Subcutaneous abdominal adipose tissue (tissue), 5 donors: ENCODE measurements at regions not wholly inside any gene's neighbourhood (a gene's known extent, or its start where the extent isn't known, plus 50 kb on each side); places are given as distances from the start of the nearest gene placed in this dataset.

ENCODE experiments used
- H3K27ac ChIP-seq: one replicate; pipeline ENCODE4 v1.7.0; 2013; ENCODE audit warnings: low read depth, mild to moderate bottlenecking, inconsistent platforms, low read length, moderate library complexity
- H3K27me3 ChIP-seq, 5 donors: one replicate each; pipeline ENCODE4 v1.7.0; 2013; ENCODE audit warnings: low read length in 5 of 5, inconsistent platforms in 1 of 5; ENCODE audit not compliant: control insufficient read depth in 5 of 5, insufficient read depth in 4 of 5
- H3K36me3 ChIP-seq, 5 donors: one replicate each; pipeline ENCODE4 v1.7.0; 2013; ENCODE audit warnings: low read length in 5 of 5; ENCODE audit not compliant: control insufficient read depth in 5 of 5, insufficient read depth in 5 of 5
- H3K4me1 ChIP-seq, 5 donors: one replicate each; pipeline ENCODE4 v1.7.0; 2013; ENCODE audit warnings: low read length in 5 of 5, mild to moderate bottlenecking in 3 of 5, moderate library complexity in 1 of 5; ENCODE audit not compliant: control insufficient read depth in 5 of 5, insufficient read depth in 5 of 5
- H3K4me3 ChIP-seq, 5 donors: one replicate each; pipeline ENCODE4 v1.7.0; 2013; ENCODE audit warnings: low read length in 5 of 5, low read depth in 1 of 5
- H3K9ac ChIP-seq, 5 donors: one replicate each; pipeline ENCODE4 v1.7.0; 2013; ENCODE audit warnings: low read length in 5 of 5, mild to moderate bottlenecking in 4 of 5, moderate library complexity in 3 of 5
- H3K9me3 ChIP-seq, 5 donors: one replicate each; pipeline ENCODE4 v1.7.0; 2013; ENCODE audit warnings: low read length in 5 of 5; ENCODE audit not compliant: control insufficient read depth in 5 of 5
- donor health status: healthy.
- donor health status: healthy.
- donor health status: healthy.
- donor health status: healthy.
- donor health status: healthy.

- no peaks in the 10 kb centered on the region for H3K36me3 ChIP-seq
- H3K27me3 ChIP-seq = no peaks in the 10 kb centered on the region
- H3K27ac ChIP-seq = no peak overlapping the region
These were observed 150.5 kb upstream of the TWIST2 start for GRCh38 chr2:238697193-238698071.

GRCh38 chr2:238698072-238698352 is 149.9 kb upstream of the TWIST2 start:
- peaks cover 0 to 25% (median 25%) of the 10 kb centered on the region in 5 donors for H3K4me1 ChIP-seq
- H3K27ac ChIP-seq = no peak overlapping the region
- H3K4me3 ChIP-seq = no peak overlapping the region
- H3K27me3 ChIP-seq = no peaks in the 10 kb centered on the region
- no peaks in the 10 kb centered on the region for H3K36me3 ChIP-seq
- no peaks in the 10 kb centered on the region for H3K9me3 ChIP-seq
- no peak overlapping the region for H3K9ac ChIP-seq

More at GRCh38 chr2:238697193-238698071, 150.5 kb upstream of the TWIST2 start:
- Histone ChIP-seq H3K9me3 (no peaks in the 10 kb centered on the region), H3K9ac (no peak overlapping the region), H3K4me1 (peaks cover 0 to 28% (median 25%) of the 10 kb centered on the region in 5 donors), H3K4me3 (no peak overlapping the region)

- Histone ChIP-seq H3K9ac (no peak overlapping the region), H3K4me1 (peaks cover 0 to 25% (median 25%) of the 10 kb centered on the region in 5 donors), H3K4me3 (no peak overlapping the region), H3K9me3 (no peaks in the 10 kb centered on the region), H3K27ac (no peak overlapping the region), H3K27me3 (no peaks in the 10 kb centered on the region), H3K36me3 (no peaks in the 10 kb centered on the region)
These were observed 149.2 kb upstream of the TWIST2 start for GRCh38 chr2:238698451-238699306.

GRCh38 chr2:238699307-238700116 is 148.4 kb upstream of the TWIST2 start:
- Histone ChIP-seq H3K4me3 (no peak overlapping the region), H3K27me3 (no peaks in the 10 kb centered on the region), H3K27ac (no peak overlapping the region), H3K4me1 (peaks cover 0 to 25% (median 25%) of the 10 kb centered on the region in 5 donors), H3K36me3 (no peaks in the 10 kb centered on the region), H3K9me3 (no peaks in the 10 kb centered on the region), H3K9ac (no peak overlapping the region)

- Histone ChIP-seq H3K4me3 (no peak overlapping the region), H3K36me3 (no peaks in the 10 kb centered on the region), H3K4me1 (peaks cover 0 to 22% (median 21%) of the 10 kb centered on the region in 5 donors), H3K9me3 (no peaks in the 10 kb centered on the region), H3K9ac (no peak overlapping the region), H3K27ac (no peak overlapping the region), H3K27me3 (no peaks in the 10 kb centered on the region)
These were observed 147.8 kb upstream of the TWIST2 start for GRCh38 chr2:238700117-238700457.

GRCh38 chr2:238700506-238701340 is 147.2 kb upstream of the TWIST2 start:
- Histone ChIP-seq H3K36me3 (no peaks in the 10 kb centered on the region), H3K9ac (no peak overlapping the region)

GRCh38 chr2:238701341-238702206 is 146.3 kb upstream of the TWIST2 start:
- no peaks in the 10 kb centered on the region for H3K27me3 ChIP-seq
- H3K4me3 ChIP-seq = no peak overlapping the region
- peaks cover 0 to 11% (median 9%) of the 10 kb centered on the region in 5 donors for H3K4me1 ChIP-seq
- no peaks in the 10 kb centered on the region for H3K36me3 ChIP-seq
- no peak overlapping the region for H3K27ac ChIP-seq
- no peak overlapping the region for H3K9ac ChIP-seq
- H3K9me3 ChIP-seq = no peaks in the 10 kb centered on the region

More at GRCh38 chr2:238700506-238701340, 147.2 kb upstream of the TWIST2 start:
- Histone ChIP-seq H3K4me3 (no peak overlapping the region), H3K4me1 (peaks cover 0 to 16% (median 15%) of the 10 kb centered on the region in 5 donors), H3K9me3 (no peaks in the 10 kb centered on the region), H3K27me3 (no peaks in the 10 kb centered on the region), H3K27ac (no peak overlapping the region)

GRCh38 chr2:238702276-238703052 is 145.4 kb upstream of the TWIST2 start:
- peaks cover 0 to 11% (median 9%) of the 10 kb centered on the region in 5 donors for H3K4me1 ChIP-seq
- H3K27ac ChIP-seq = no peak overlapping the region
- no peaks in the 10 kb centered on the region for H3K36me3 ChIP-seq
- no peaks in the 10 kb centered on the region for H3K27me3 ChIP-seq
- no peaks in the 10 kb centered on the region for H3K9me3 ChIP-seq
- no peak overlapping the region for H3K9ac ChIP-seq
- H3K4me3 ChIP-seq = no peak overlapping the region
